ENCODE measurements at regions not wholly inside any gene's neighbourhood (a gene's known extent, or its start where the extent isn't known, plus 50 kb on each side); places are given as distances from the start of the nearest gene placed in this dataset.

GRCh38 chr5:57538341-57538955, 55.8 kb upstream of the ACTBL2 start:
- no peak for DNase-seq (ENCODE audit: insufficient read length, low spot score)
- no peak for FAIRE-seq
- TF ChIP-seq POLR2AphosphoS5 (IDR thresholded peaks at IDR 0.05; ENCODE audit: low read depth, low read length) (no peak), POLR2A (IDR thresholded peaks at IDR 0.05; ENCODE audit: low read depth, low read length) (no peak), POU2F2 (IDR thresholded peaks at IDR 0.05; ENCODE audit: low read depth, low read length) (no peak), TAF1 (IDR thresholded peaks at IDR 0.05; ENCODE audit: low read depth, low read length) (no peak), SPI1 (IDR thresholded peaks at IDR 0.05; ENCODE audit: low read depth, low read length) (no peak), PAX5 (IDR thresholded peaks at IDR 0.05; ENCODE audit: insufficient read depth, low read length, severe bottlenecking) (no peak)

- TF ChIP-seq POU2F2 (IDR thresholded peaks at IDR 0.05; ENCODE audit: low read depth, low read length) (no peak), TAF1 (IDR thresholded peaks at IDR 0.05; ENCODE audit: low read depth, low read length) (no peak), POLR2AphosphoS5 (IDR thresholded peaks at IDR 0.05; ENCODE audit: low read depth, low read length) (no peak), POLR2A (IDR thresholded peaks at IDR 0.05; ENCODE audit: low read depth, low read length) (no peak), SPI1 (IDR thresholded peaks at IDR 0.05; ENCODE audit: low read depth, low read length) (no peak), PAX5 (IDR thresholded peaks at IDR 0.05; ENCODE audit: insufficient read depth, low read length, severe bottlenecking) (no peak)
- no peak for FAIRE-seq
- no peak for DNase-seq (ENCODE audit: insufficient read length, low spot score)
Observed at GRCh38 chr5:57537811-57538210, 55.2 kb upstream of the ACTBL2 start.

- DNase-seq (ENCODE audit: insufficient read length, low spot score), result no peak
- no peak for FAIRE-seq
Observed at GRCh38 chr5:57532513-57533497, 50.2 kb upstream of the ACTBL2 start.

More at GRCh38 chr5:57532513-57533497, 50.2 kb upstream of the ACTBL2 start:
- TF ChIP-seq POLR2AphosphoS5 (IDR thresholded peaks at IDR 0.05; ENCODE audit: low read depth, low read length) (no peak), TAF1 (IDR thresholded peaks at IDR 0.05; ENCODE audit: low read depth, low read length) (no peak), PAX5 (IDR thresholded peaks at IDR 0.05; ENCODE audit: insufficient read depth, low read length, severe bottlenecking) (no peak), POLR2A (IDR thresholded peaks at IDR 0.05; ENCODE audit: low read depth, low read length) (no peak), SPI1 (IDR thresholded peaks at IDR 0.05; ENCODE audit: low read depth, low read length) (no peak), POU2F2 (IDR thresholded peaks at IDR 0.05; ENCODE audit: low read depth, low read length) (no peak)
